GM23338 (cell line): ENCODE measurements at regions not wholly inside any gene's neighbourhood (a gene's known extent, or its start where the extent isn't known, plus 50 kb on each side); places are given as distances from the start of the nearest gene placed in this dataset.

Experiments
- ATAC-seq: fragments of 200-7000 bp; cut with Tn5 transposase; 3 replicates; pipeline ENCODE4 v1.9.1; 2020
- DNase-seq: peaks from one replicate; pipeline ENCODE4 v3.0.0-alpha.2; 2015; ENCODE audit warnings: low spot score
- H2AFZ ChIP-seq: fragments of 200-600 bp; sonication (generic); 2 replicates; pipeline ENCODE4 v1.8.0; 2016; ENCODE audit warnings: antibody characterized with exemption, mild to moderate bottlenecking, moderate library complexity
- H3F3A ChIP-seq: fragments of 200-600 bp; sonication (generic); replicated peaks from 2 replicates; pipeline ENCODE4 v1.8.0; 2017; ENCODE audit warnings: antibody characterized with exemption, mixed run types, low read depth
- H3K27ac ChIP-seq: fragments of 200-600 bp; sonication (generic); 2 replicates; pipeline ENCODE4 v1.6.1; 2016; ENCODE audit warnings: low read depth
- H3K27me3 ChIP-seq: fragments of 200-600 bp; sonication (generic); 2 replicates; pipeline ENCODE4 v1.8.0; 2016; ENCODE audit warnings: mild to moderate bottlenecking, mixed run types, moderate library complexity; ENCODE audit not compliant: insufficient read depth
- H3K36me3 ChIP-seq: fragments of 200-600 bp; sonication (generic); 2 replicates; pipeline ENCODE4 v1.8.0; 2016; ENCODE audit warnings: mild to moderate bottlenecking; ENCODE audit not compliant: insufficient read depth
- H3K4me1 ChIP-seq: fragments of 200-600 bp; sonication (generic); 2 replicates; pipeline ENCODE4 v1.8.0; 2016; ENCODE audit warnings: mild to moderate bottlenecking, moderate library complexity; ENCODE audit not compliant: insufficient read depth
- H3K4me2 ChIP-seq: fragments of 200-600 bp; sonication (generic); 2 replicates; pipeline ENCODE4 v1.7.1; 2017; ENCODE audit warnings: mixed run types
- H3K4me3 ChIP-seq: fragments of 200-600 bp; sonication (generic); 2 replicates; pipeline ENCODE4 v1.6.1; 2016; ENCODE audit warnings: mixed run types
- H3K79me2 ChIP-seq: fragments of 200-600 bp; sonication (generic); replicated peaks from 2 replicates; pipeline ENCODE4 v1.8.0; 2017; ENCODE audit warnings: mild to moderate bottlenecking; ENCODE audit not compliant: insufficient read depth
- H3K9me2 ChIP-seq: fragments of 200-600 bp; sonication (generic); 2 replicates; pipeline ENCODE4 v1.8.0; 2017; ENCODE audit not compliant: insufficient read depth
- H4K20me1 ChIP-seq: fragments of 200-600 bp; sonication (generic); replicated peaks from 2 replicates; pipeline ENCODE4 v1.8.0; 2017; ENCODE audit warnings: mild to moderate bottlenecking; ENCODE audit not compliant: insufficient read depth
- H3K27ac Mint-ChIP-seq: 2 replicates; pipeline ENCODE4 v1.8.0; 2020; ENCODE audit warnings: inconsistent platforms, mild to moderate bottlenecking, moderate library complexity, mixed read lengths
- H3K27me3 Mint-ChIP-seq: 3 replicates; pipeline ENCODE4 v1.8.0; 2022; ENCODE audit warnings: low read depth, mild to moderate bottlenecking, moderate library complexity, mixed read lengths, inconsistent platforms; ENCODE audit not compliant: insufficient read depth, poor library complexity
- H3K36me3 Mint-ChIP-seq: 3 replicates; pipeline ENCODE4 v1.8.0; 2021; ENCODE audit warnings: low read depth, mild to moderate bottlenecking, inconsistent platforms, moderate library complexity, mixed read lengths
- H3K4me1 Mint-ChIP-seq: 3 replicates; pipeline ENCODE4 v1.8.0; 2020; ENCODE audit warnings: mild to moderate bottlenecking, inconsistent platforms, mixed read lengths
- H3K4me3 Mint-ChIP-seq: 3 replicates; pipeline ENCODE4 v1.8.0; 2021; ENCODE audit warnings: moderate library complexity, mild to moderate bottlenecking, inconsistent platforms, mixed read lengths
- H3K9me3 Mint-ChIP-seq: 3 replicates; pipeline ENCODE4 v1.8.0; 2020; ENCODE audit warnings: moderate library complexity, mild to moderate bottlenecking, inconsistent platforms, mixed read lengths
- CREB1 ChIP-seq: fragments of 250-450 bp; sonication (Bioruptor Pico); IDR thresholded peaks from 2 replicates; pipeline ENCODE4 v1.5.0; 2020; ENCODE audit warnings: low read depth, mild to moderate bottlenecking, moderate library complexity
- EZH2 ChIP-seq: fragments of 200-600 bp; sonication (generic); IDR thresholded peaks from one replicate; pipeline ENCODE4 v1.8.0; 2017; ENCODE audit warnings: antibody characterized with exemption, mild to moderate bottlenecking, low read depth; ENCODE audit not compliant: unreplicated experiment
- EZH2phosphoT487 ChIP-seq: fragments of 200-600 bp; sonication (generic); IDR thresholded peaks from one replicate; pipeline ENCODE4 v1.8.1; 2018; ENCODE audit warnings: antibody characterized with exemption; ENCODE audit not compliant: unreplicated experiment
- JUNB ChIP-seq: IDR thresholded peaks from one replicate; pipeline ENCODE4 v1.6.1; 2016; ENCODE audit warnings: antibody characterized with exemption; ENCODE audit not compliant: unreplicated experiment
- NANOG ChIP-seq: IDR thresholded peaks from 2 replicates; pipeline ENCODE4 v1.6.1; 2016; ENCODE audit warnings: antibody characterized with exemption, borderline replicate concordance
- POLR2AphosphoS5 ChIP-seq: IDR thresholded peaks from 2 replicates; pipeline ENCODE4 v1.6.1; 2016; ENCODE audit warnings: antibody characterized with exemption, low read depth
- STAT1 ChIP-seq: IDR thresholded peaks from one replicate; pipeline ENCODE4 v1.6.1; 2016; ENCODE audit warnings: antibody characterized with exemption; ENCODE audit not compliant: unreplicated experiment
- ZNF114 ChIP-seq: fragments of 250-450 bp; sonication (Bioruptor Pico); IDR thresholded peaks from 2 replicates; pipeline ENCODE4 v1.5.0; 2020; ENCODE audit warnings: mild to moderate bottlenecking, moderate library complexity
- ZNF331 ChIP-seq: fragments of 250-450 bp; sonication (Bioruptor Pico); IDR thresholded peaks from 2 replicates; pipeline ENCODE4 v1.5.0; 2020; ENCODE audit warnings: low read depth, mild to moderate bottlenecking, moderate library complexity
- TF ChIP-seq, protein P1 (sequence below), 2 experiments: fragments of 200-600 bp in 1 of 2; sonication (generic) in 1 of 2; conservative IDR thresholded peaks; 2 replicates each; pipeline versions ENCODE4 v1.5.1 to v1.6.1; 2016 to 2017; ENCODE audit warnings: antibody characterized with exemption in 2 of 2, low read depth in 2 of 2, mild to moderate bottlenecking in 2 of 2, moderate library complexity in 1 of 2
- TF ChIP-seq, protein P2 (sequence below): IDR thresholded peaks from one replicate; pipeline ENCODE4 v1.6.1; 2018; ENCODE audit warnings: antibody characterized with exemption; ENCODE audit not compliant: unreplicated experiment
- TF ChIP-seq, protein P3 (sequence below): fragments of 250-450 bp; sonication (Bioruptor Pico); IDR thresholded peaks from 2 replicates; pipeline ENCODE4 v1.5.0; 2020; ENCODE audit warnings: mild to moderate bottlenecking, moderate library complexity
- TF ChIP-seq, protein P4 (sequence below): IDR thresholded peaks from 2 replicates; pipeline ENCODE4 v1.6.1; 2016; ENCODE audit warnings: antibody characterized with exemption

- TF ChIP-seq, protein P1, sequence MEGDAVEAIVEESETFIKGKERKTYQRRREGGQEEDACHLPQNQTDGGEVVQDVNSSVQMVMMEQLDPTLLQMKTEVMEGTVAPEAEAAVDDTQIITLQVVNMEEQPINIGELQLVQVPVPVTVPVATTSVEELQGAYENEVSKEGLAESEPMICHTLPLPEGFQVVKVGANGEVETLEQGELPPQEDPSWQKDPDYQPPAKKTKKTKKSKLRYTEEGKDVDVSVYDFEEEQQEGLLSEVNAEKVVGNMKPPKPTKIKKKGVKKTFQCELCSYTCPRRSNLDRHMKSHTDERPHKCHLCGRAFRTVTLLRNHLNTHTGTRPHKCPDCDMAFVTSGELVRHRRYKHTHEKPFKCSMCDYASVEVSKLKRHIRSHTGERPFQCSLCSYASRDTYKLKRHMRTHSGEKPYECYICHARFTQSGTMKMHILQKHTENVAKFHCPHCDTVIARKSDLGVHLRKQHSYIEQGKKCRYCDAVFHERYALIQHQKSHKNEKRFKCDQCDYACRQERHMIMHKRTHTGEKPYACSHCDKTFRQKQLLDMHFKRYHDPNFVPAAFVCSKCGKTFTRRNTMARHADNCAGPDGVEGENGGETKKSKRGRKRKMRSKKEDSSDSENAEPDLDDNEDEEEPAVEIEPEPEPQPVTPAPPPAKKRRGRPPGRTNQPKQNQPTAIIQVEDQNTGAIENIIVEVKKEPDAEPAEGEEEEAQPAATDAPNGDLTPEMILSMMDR (conservative IDR thresholded peaks at IDR 0.05; ENCODE audit: low read depth in 2 of 2) = no peak
- no peak for TF ChIP-seq NANOG
Measured at GRCh38 chr7:153934629-153935028, 117.6 kb upstream of the DPP6 start (continued).

GRCh38 chr7:153935095-153935494 is 117.1 kb upstream of the DPP6 start:
- ATAC-seq = no peak
- H3K36me3 ChIP-seq = peaks cover 10% of the 10 kb centered on the region
- no peaks in the 10 kb centered on the region for H3K79me2 ChIP-seq
- peaks cover 7% of the 10 kb centered on the region for H3K4me1 Mint-ChIP-seq
- no peak overlapping the region for H2AFZ ChIP-seq
- H3K4me2 ChIP-seq = no peak overlapping the region
- DNase-seq = no peak
- H3K4me3 Mint-ChIP-seq = no peak overlapping the region
- no peaks in the 10 kb centered on the region for H3F3A ChIP-seq
- no peaks in the 10 kb centered on the region for H3K9me2 ChIP-seq
- H4K20me1 ChIP-seq = no peaks in the 10 kb centered on the region
- H3K27ac ChIP-seq = no peak overlapping the region
- H3K27ac Mint-ChIP-seq = no peak overlapping the region
- peaks cover 18% of the 10 kb centered on the region for H3K36me3 Mint-ChIP-seq
- no peak overlapping the region for H3K4me3 ChIP-seq
- H3K4me1 ChIP-seq = no peaks in the 10 kb centered on the region
- peaks cover 14% of the 10 kb centered on the region for H3K27me3 Mint-ChIP-seq
- H3K9me3 Mint-ChIP-seq = peaks cover 98% of the 10 kb centered on the region
- no peaks in the 10 kb centered on the region for H3K27me3 ChIP-seq
- TF ChIP-seq EZH2 (no peak), EZH2phosphoT487 (no peak), POLR2AphosphoS5 (no peak), CREB1 (CRISPR knock-in tag) (no peak), ZNF331 (CRISPR knock-in tag) (no peak), STAT1 (no peak), ZNF114 (CRISPR knock-in tag) (no peak), JUNB (no peak), NANOG (no peak)
- TF ChIP-seq, protein P2, sequence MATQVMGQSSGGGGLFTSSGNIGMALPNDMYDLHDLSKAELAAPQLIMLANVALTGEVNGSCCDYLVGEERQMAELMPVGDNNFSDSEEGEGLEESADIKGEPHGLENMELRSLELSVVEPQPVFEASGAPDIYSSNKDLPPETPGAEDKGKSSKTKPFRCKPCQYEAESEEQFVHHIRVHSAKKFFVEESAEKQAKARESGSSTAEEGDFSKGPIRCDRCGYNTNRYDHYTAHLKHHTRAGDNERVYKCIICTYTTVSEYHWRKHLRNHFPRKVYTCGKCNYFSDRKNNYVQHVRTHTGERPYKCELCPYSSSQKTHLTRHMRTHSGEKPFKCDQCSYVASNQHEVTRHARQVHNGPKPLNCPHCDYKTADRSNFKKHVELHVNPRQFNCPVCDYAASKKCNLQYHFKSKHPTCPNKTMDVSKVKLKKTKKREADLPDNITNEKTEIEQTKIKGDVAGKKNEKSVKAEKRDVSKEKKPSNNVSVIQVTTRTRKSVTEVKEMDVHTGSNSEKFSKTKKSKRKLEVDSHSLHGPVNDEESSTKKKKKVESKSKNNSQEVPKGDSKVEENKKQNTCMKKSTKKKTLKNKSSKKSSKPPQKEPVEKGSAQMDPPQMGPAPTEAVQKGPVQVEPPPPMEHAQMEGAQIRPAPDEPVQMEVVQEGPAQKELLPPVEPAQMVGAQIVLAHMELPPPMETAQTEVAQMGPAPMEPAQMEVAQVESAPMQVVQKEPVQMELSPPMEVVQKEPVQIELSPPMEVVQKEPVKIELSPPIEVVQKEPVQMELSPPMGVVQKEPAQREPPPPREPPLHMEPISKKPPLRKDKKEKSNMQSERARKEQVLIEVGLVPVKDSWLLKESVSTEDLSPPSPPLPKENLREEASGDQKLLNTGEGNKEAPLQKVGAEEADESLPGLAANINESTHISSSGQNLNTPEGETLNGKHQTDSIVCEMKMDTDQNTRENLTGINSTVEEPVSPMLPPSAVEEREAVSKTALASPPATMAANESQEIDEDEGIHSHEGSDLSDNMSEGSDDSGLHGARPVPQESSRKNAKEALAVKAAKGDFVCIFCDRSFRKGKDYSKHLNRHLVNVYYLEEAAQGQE = no peak
- TF ChIP-seq, protein P3, sequence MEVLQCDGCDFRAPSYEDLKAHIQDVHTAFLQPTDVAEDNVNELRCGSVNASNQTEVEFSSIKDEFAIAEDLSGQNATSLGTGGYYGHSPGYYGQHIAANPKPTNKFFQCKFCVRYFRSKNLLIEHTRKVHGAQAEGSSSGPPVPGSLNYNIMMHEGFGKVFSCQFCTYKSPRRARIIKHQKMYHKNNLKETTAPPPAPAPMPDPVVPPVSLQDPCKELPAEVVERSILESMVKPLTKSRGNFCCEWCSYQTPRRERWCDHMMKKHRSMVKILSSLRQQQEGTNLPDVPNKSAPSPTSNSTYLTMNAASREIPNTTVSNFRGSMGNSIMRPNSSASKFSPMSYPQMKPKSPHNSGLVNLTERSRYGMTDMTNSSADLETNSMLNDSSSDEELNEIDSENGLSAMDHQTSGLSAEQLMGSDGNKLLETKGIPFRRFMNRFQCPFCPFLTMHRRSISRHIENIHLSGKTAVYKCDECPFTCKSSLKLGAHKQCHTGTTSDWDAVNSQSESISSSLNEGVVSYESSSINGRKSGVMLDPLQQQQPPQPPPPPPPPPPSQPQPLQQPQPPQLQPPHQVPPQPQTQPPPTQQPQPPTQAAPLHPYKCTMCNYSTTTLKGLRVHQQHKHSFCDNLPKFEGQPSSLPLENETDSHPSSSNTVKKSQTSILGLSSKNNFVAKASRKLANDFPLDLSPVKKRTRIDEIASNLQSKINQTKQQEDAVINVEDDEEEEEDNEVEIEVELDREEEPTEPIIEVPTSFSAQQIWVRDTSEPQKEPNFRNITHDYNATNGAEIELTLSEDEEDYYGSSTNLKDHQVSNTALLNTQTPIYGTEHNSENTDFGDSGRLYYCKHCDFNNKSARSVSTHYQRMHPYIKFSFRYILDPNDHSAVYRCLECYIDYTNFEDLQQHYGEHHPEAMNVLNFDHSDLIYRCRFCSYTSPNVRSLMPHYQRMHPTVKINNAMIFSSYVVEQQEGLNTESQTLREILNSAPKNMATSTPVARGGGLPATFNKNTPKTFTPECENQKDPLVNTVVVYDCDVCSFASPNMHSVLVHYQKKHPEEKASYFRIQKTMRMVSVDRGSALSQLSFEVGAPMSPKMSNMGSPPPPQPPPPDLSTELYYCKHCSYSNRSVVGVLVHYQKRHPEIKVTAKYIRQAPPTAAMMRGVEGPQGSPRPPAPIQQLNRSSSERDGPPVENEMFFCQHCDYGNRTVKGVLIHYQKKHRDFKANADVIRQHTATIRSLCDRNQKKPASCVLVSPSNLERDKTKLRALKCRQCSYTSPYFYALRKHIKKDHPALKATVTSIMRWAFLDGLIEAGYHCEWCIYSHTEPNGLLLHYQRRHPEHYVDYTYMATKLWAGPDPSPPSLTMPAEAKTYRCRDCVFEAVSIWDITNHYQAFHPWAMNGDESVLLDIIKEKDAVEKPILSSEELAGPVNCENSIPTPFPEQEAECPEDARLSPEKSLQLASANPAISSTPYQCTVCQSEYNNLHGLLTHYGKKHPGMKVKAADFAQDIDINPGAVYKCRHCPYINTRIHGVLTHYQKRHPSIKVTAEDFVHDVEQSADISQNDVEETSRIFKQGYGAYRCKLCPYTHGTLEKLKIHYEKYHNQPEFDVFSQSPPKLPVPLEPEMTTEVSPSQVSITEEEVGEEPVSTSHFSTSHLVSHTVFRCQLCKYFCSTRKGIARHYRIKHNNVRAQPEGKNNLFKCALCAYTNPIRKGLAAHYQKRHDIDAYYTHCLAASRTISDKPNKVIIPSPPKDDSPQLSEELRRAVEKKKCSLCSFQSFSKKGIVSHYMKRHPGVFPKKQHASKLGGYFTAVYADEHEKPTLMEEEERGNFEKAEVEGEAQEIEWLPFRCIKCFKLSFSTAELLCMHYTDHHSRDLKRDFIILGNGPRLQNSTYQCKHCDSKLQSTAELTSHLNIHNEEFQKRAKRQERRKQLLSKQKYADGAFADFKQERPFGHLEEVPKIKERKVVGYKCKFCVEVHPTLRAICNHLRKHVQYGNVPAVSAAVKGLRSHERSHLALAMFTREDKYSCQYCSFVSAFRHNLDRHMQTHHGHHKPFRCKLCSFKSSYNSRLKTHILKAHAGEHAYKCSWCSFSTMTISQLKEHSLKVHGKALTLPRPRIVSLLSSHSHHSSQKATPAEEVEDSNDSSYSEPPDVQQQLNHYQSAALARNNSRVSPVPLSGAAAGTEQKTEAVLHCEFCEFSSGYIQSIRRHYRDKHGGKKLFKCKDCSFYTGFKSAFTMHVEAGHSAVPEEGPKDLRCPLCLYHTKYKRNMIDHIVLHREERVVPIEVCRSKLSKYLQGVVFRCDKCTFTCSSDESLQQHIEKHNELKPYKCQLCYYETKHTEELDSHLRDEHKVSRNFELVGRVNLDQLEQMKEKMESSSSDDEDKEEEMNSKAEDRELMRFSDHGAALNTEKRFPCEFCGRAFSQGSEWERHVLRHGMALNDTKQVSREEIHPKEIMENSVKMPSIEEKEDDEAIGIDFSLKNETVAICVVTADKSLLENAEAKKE (CRISPR knock-in tag) = no peak
- TF ChIP-seq, protein P4, sequence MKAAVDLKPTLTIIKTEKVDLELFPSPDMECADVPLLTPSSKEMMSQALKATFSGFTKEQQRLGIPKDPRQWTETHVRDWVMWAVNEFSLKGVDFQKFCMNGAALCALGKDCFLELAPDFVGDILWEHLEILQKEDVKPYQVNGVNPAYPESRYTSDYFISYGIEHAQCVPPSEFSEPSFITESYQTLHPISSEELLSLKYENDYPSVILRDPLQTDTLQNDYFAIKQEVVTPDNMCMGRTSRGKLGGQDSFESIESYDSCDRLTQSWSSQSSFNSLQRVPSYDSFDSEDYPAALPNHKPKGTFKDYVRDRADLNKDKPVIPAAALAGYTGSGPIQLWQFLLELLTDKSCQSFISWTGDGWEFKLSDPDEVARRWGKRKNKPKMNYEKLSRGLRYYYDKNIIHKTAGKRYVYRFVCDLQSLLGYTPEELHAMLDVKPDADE = no peak
